Keratinocyte (primary cell): ENCODE measurements at regions not wholly inside any gene's neighbourhood (a gene's known extent, or its start where the extent isn't known, plus 50 kb on each side); places are given as distances from the start of the nearest gene placed in this dataset.

Source experiments
- DNase-seq: peaks from one replicate; pipeline ENCODE4 v3.0.0-alpha.2; 2011; ENCODE audit warnings: low read depth, missing footprints, low spot score
- FAIRE-seq: peaks from 2 replicates; lab custom pipeline; 2011; peaks lifted over from hg19 to GRCh38; lab: Jason Lieb, UNC
- H2AFZ ChIP-seq: 2 replicates; pipeline ENCODE4 v1.6.0; 2012; ENCODE audit warnings: low read length, control low read depth, inconsistent platforms; ENCODE audit not compliant: control insufficient read depth
- H3K27ac ChIP-seq: 2 replicates; pipeline ENCODE4 v1.5.1; 2011; ENCODE audit warnings: low read length; ENCODE audit not compliant: control insufficient read depth, insufficient read depth
- H3K27me3 ChIP-seq: 3 replicates; pipeline ENCODE4 v1.6.0; 2011; ENCODE audit warnings: low read length; ENCODE audit not compliant: control insufficient read depth, insufficient read depth; ENCODE audit errors: extremely low read depth
- H3K36me3 ChIP-seq, 2 experiments: 2 replicates in 1 of 2; 3 replicates in 1 of 2; pipeline ENCODE4 v1.5.1; 2011; ENCODE audit warnings: low read length in 2 of 2, mild to moderate bottlenecking in 1 of 2; ENCODE audit not compliant: control insufficient read depth in 2 of 2, insufficient read depth in 2 of 2; ENCODE audit errors: extremely low read depth in 1 of 2
- H3K4me1 ChIP-seq: 3 replicates; pipeline ENCODE4 v1.5.1; 2011; ENCODE audit warnings: low read length; ENCODE audit not compliant: control insufficient read depth, insufficient read depth; ENCODE audit errors: extremely low read depth
- H3K4me2 ChIP-seq: 3 replicates; pipeline ENCODE4 v1.6.0; 2011; ENCODE audit warnings: low read depth, low read length; ENCODE audit not compliant: control insufficient read depth, insufficient read depth; ENCODE audit errors: extremely low read depth
- H3K4me3 ChIP-seq, 3 experiments: fragments of 200-600 bp in 1 of 3; sonication (generic) in 1 of 3; 2 replicates in 2 of 3; 3 replicates in 1 of 3; pipeline ENCODE4 v1.5.1; 2011 to 2016; ENCODE audit warnings: low read length in 3 of 3, mild to moderate bottlenecking in 3 of 3, control low read depth in 2 of 3, inconsistent platforms in 1 of 3, low read depth in 1 of 3, mixed read lengths in 1 of 3, mixed run types in 1 of 3, moderate library complexity in 1 of 3; ENCODE audit not compliant: control insufficient read depth in 2 of 3, insufficient read depth in 2 of 3; ENCODE audit errors: extremely low read depth in 1 of 3
- H3K79me2 ChIP-seq: 2 replicates; pipeline ENCODE4 v1.6.0; 2012; ENCODE audit warnings: low read length; ENCODE audit not compliant: control insufficient read depth, insufficient read depth
- H3K9ac ChIP-seq: 3 replicates; pipeline ENCODE4 v1.6.0; 2011; ENCODE audit warnings: low read length; ENCODE audit not compliant: control insufficient read depth, insufficient read depth; ENCODE audit errors: extremely low read depth
- H3K9me1 ChIP-seq: 3 replicates; pipeline ENCODE4 v1.6.0; 2011; ENCODE audit warnings: low read length; ENCODE audit not compliant: control insufficient read depth, insufficient read depth; ENCODE audit errors: extremely low read depth
- H3K9me3 ChIP-seq: 2 replicates; pipeline ENCODE4 v1.5.1; 2012; ENCODE audit warnings: low read depth, low read length; ENCODE audit not compliant: control insufficient read depth
- H4K20me1 ChIP-seq: 3 replicates; pipeline ENCODE4 v1.6.0; 2011; ENCODE audit warnings: low read length; ENCODE audit not compliant: control insufficient read depth, insufficient read depth; ENCODE audit errors: extremely low read depth
- CTCF ChIP-seq, 3 experiments: IDR thresholded peaks in 1 of 3; conservative IDR thresholded peaks in 1 of 3; optimal IDR thresholded peaks in 1 of 3; 2 replicates in 2 of 3; 3 replicates in 1 of 3; pipeline versions ENCODE3 to v1.5.1; 2011; ENCODE audit warnings: low read length in 3 of 3, mild to moderate bottlenecking in 3 of 3, moderate library complexity in 2 of 3, control low read depth in 1 of 3, inconsistent platforms in 1 of 3; ENCODE audit not compliant: insufficient read depth in 2 of 3; ENCODE audit errors: extremely low read depth in 1 of 3
- EZH2 ChIP-seq: IDR thresholded peaks from one replicate; pipeline ENCODE4 v1.6.1; 2012; ENCODE audit warnings: inconsistent platforms, mild to moderate bottlenecking, low read length, moderate library complexity
- dilution Hi-C: fragments of 300-500 bp; cut with MboI; formaldehyde crosslinking; loops from one replicate; pipeline ENCODE4 v1.7.0; 2020; ENCODE audit warnings: low sequenced_read_pairs; ENCODE audit not compliant: extremely low pct_ligation_motif_present

GRCh38 chr1:157199421-157199755 lies 61.2 kb upstream of the ETV3 start:
- H3K9me3 ChIP-seq = no peaks in the 10 kb centered on the region
- no peaks in the 10 kb centered on the region for H3K9me1 ChIP-seq
- dilution Hi-C loops = no loop called here
- no peak overlapping the region for H3K4me3 ChIP-seq
- no peaks in the 10 kb centered on the region for H4K20me1 ChIP-seq
- no peaks in the 10 kb centered on the region for H3K36me3 ChIP-seq
- TF ChIP-seq EZH2 = no peak
- no peak for TF ChIP-seq CTCF (optimal IDR thresholded peaks at IDR 0.05 in 1 of 3, IDR thresholded peaks at IDR 0.05 in 1 of 3, conservative IDR thresholded peaks at IDR 0.05 in 1 of 3; ENCODE audit: extremely low read depth in 1 of 3, insufficient read depth in 2 of 3, low read length in 3 of 3)
- no peaks in the 10 kb centered on the region for H3K27me3 ChIP-seq
- H3K27ac ChIP-seq = no peak overlapping the region
- no peak overlapping the region for H3K9ac ChIP-seq
- peaks cover 5% of the 10 kb centered on the region for H3K4me1 ChIP-seq
- no peak overlapping the region for H2AFZ ChIP-seq
- H3K4me2 ChIP-seq = no peak overlapping the region
- FAIRE-seq = no peak
- H3K79me2 ChIP-seq = no peaks in the 10 kb centered on the region
- no peak for DNase-seq

- H3K36me3 ChIP-seq = no peaks in the 10 kb centered on the region
- H3K9me3 ChIP-seq = no peaks in the 10 kb centered on the region
- DNase-seq (peak; percentile 25), FAIRE-seq (no peak)
- dilution Hi-C loops = no loop called here
- H3K27ac ChIP-seq = peak overlapping the region; percentile 36
- H3K4me2 ChIP-seq = peak overlapping the region; percentile 27
- H3K27me3 ChIP-seq = no peaks in the 10 kb centered on the region
- H4K20me1 ChIP-seq = no peaks in the 10 kb centered on the region
- peak overlapping the region; percentile 33 for H2AFZ ChIP-seq
- H3K4me3 ChIP-seq = no peak overlapping the region
- H3K9ac ChIP-seq = peak overlapping the region; percentile 37
- no peaks in the 10 kb centered on the region for H3K79me2 ChIP-seq
- peaks cover 5% of the 10 kb centered on the region for H3K4me1 ChIP-seq
- TF ChIP-seq EZH2 (no peak), CTCF (optimal IDR thresholded peaks at IDR 0.05 in 1 of 3, IDR thresholded peaks at IDR 0.05 in 1 of 3, conservative IDR thresholded peaks at IDR 0.05 in 1 of 3; ENCODE audit: extremely low read depth in 1 of 3, insufficient read depth in 2 of 3, low read length in 3 of 3) (no peak)
- H3K9me1 ChIP-seq = no peaks in the 10 kb centered on the region
Measured at GRCh38 chr1:157198619-157199420, 60.6 kb upstream of the ETV3 start.
